Kidney epithelial cell (primary cell): ENCODE measurements at regions not wholly inside any gene's neighbourhood (a gene's known extent, or its start where the extent isn't known, plus 50 kb on each side); places are given as distances from the start of the nearest gene placed in this dataset.
"Not testable (repeated sequence)": the region's sequence is repeated elsewhere in the genome, so short reads cannot be mapped to it uniquely, and the experiment has no call there.

Experiments
- DNase-seq: peaks from one replicate; pipeline ENCODE4 v3.0.0-alpha.2; 2010; ENCODE audit warnings: low read depth
- H3K27me3 ChIP-seq: 2 replicates; pipeline ENCODE4 v1.6.0; 2011; ENCODE audit warnings: low read length; ENCODE audit not compliant: control insufficient read depth, insufficient read depth
- H3K36me3 ChIP-seq: 2 replicates; pipeline ENCODE4 v1.5.1; 2011; ENCODE audit warnings: low read length; ENCODE audit not compliant: control insufficient read depth, insufficient read depth
- H3K4me3 ChIP-seq: 2 replicates; pipeline ENCODE4 v1.5.1; 2011; ENCODE audit warnings: low read depth, mild to moderate bottlenecking, control low read depth, low read length
- CTCF ChIP-seq: IDR thresholded peaks from 2 replicates; pipeline ENCODE4 v1.5.1; 2011; ENCODE audit warnings: mild to moderate bottlenecking, moderate library complexity, low read length, control low read depth, inconsistent platforms; ENCODE audit not compliant: insufficient read depth, poor library complexity, severe bottlenecking

DNA sequence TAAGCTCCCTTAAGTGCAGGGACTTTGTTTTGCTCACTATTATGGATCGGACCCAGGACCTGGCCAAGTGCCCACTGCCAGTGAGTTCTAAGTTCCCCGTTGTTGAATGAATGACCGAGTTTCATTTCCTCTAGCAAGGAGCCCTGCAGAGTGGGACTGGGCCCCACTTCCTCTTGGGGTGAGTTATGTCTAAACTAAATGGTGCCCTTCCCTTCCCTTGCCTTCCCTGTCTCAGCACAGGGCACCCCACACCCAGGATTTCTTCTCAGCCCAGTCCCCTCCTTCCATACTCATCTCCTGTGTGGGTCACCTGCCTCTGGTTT is 195.3 kb upstream of the HS6ST1 start:
- no peak for TF ChIP-seq CTCF
- Histone ChIP-seq H3K36me3 (no peaks in the 10 kb centered on the region), H3K27me3 (no peaks in the 10 kb centered on the region), H3K4me3 (no peak overlapping the region)
- no peak for DNase-seq

DNA sequence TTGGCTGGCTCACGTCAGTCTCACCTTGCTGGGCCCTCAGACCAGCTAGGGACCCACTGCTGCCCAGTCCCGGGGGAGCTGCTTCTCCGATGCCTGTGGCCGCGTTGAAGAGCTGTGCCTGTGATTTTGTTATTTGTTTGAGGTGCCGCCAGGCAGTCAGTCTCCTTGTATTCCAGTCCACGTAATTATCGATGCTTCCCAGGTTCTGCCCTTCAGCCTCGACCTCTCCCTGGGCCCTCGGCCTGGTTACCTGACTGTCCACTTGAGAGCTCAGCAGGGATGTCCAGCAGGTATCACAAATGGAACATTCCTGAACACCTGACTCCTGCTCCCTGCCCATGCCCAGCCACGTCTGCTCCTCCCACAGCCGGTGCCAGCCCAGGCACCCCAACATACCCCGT is 195.9 kb upstream of the HS6ST1 start:
- no peak for TF ChIP-seq CTCF
- no peaks in the 10 kb centered on the region for H3K36me3 ChIP-seq
- no peak for DNase-seq
- H3K27me3 ChIP-seq, result no peaks in the 10 kb centered on the region
- no peak overlapping the region for H3K4me3 ChIP-seq

- no peak for TF ChIP-seq CTCF
- no peak for DNase-seq
- Histone ChIP-seq H3K36me3 (no peaks in the 10 kb centered on the region), H3K4me3 (no peak overlapping the region), H3K27me3 (no peaks in the 10 kb centered on the region)
These were observed 198.3 kb upstream of the HS6ST1 start for GRCh38 chr2:128516938-128517337.

GRCh38 chr2:128519028-128519427 is 200.4 kb upstream of the HS6ST1 start:
- H3K36me3 ChIP-seq, H3K27me3 ChIP-seq, H3K4me3 ChIP-seq, DNase-seq: not testable (repeated sequence)

- no peak for TF ChIP-seq CTCF
- H3K4me3 ChIP-seq, result no peak overlapping the region
- no peaks in the 10 kb centered on the region for H3K36me3 ChIP-seq
- no peak for DNase-seq
- no peaks in the 10 kb centered on the region for H3K27me3 ChIP-seq
These were observed 201.0 kb upstream of the HS6ST1 start for GRCh38 chr2:128519517-128520215.

GRCh38 chr2:128520340-128520739 is 201.7 kb upstream of the HS6ST1 start:
- DNase-seq, result no peak

More at GRCh38 chr2:128520340-128520739, 201.7 kb upstream of the HS6ST1 start:
- no peak for TF ChIP-seq CTCF
- Histone ChIP-seq H3K27me3 (no peaks in the 10 kb centered on the region), H3K36me3 (no peaks in the 10 kb centered on the region), H3K4me3 (no peak overlapping the region)
